Neural crest cell (in vitro differentiated cells): ENCODE measurements at regions not wholly inside any gene's neighbourhood (a gene's known extent, or its start where the extent isn't known, plus 50 kb on each side); places are given as distances from the start of the nearest gene placed in this dataset.

Source experiments
- DNase-seq: peaks from one replicate; pipeline ENCODE4 v3.0.0; 2021; ENCODE audit warnings: low read depth, mixed read lengths, low spot score
- H3K27ac Mint-ChIP-seq: one replicate; pipeline ENCODE4 v1.8.0; 2021; ENCODE audit warnings: mild to moderate bottlenecking, mixed read lengths; ENCODE audit not compliant: unreplicated experiment
- H3K27me3 Mint-ChIP-seq: 2 replicates; pipeline ENCODE4 v1.8.0; 2021; ENCODE audit warnings: low read depth, mild to moderate bottlenecking, mixed read lengths
- H3K36me3 Mint-ChIP-seq: 2 replicates; pipeline ENCODE4 v1.8.0; 2021; ENCODE audit warnings: low read depth, mild to moderate bottlenecking, mixed read lengths
- H3K4me1 Mint-ChIP-seq: 2 replicates; pipeline ENCODE4 v1.8.0; 2021; ENCODE audit warnings: mixed read lengths
- H3K4me3 Mint-ChIP-seq: one replicate; pipeline ENCODE4 v1.8.0; 2021; ENCODE audit warnings: mild to moderate bottlenecking, mixed read lengths
- H3K9me3 Mint-ChIP-seq: 2 replicates; pipeline ENCODE4 v1.8.0; 2021; ENCODE audit warnings: mixed read lengths
- CTCF ChIP-seq: fragments of 200-600 bp; sonication (generic); conservative IDR thresholded peaks from 2 replicates; pipeline ENCODE4 v1.5.0; 2021; ENCODE audit warnings: antibody characterized with exemption, mild to moderate bottlenecking

- Mint-ChIP-seq H3K9me3 (no peaks in the 10 kb centered on the region), H3K27me3 (no peaks in the 10 kb centered on the region), H3K4me1 (peaks cover 16% of the 10 kb centered on the region), H3K36me3 (no peaks in the 10 kb centered on the region), H3K4me3 (no peak overlapping the region), H3K27ac (no peak overlapping the region)
- no peak for DNase-seq
- TF ChIP-seq CTCF, result no peak
Observed at GRCh38 chr1:244209955-244210354, 158.9 kb downstream of the ZBTB18 start.

GRCh38 chr1:244210884-244211558 is 159.9 kb downstream of the ZBTB18 start:
- no peak for DNase-seq
- H3K27me3 Mint-ChIP-seq, result no peaks in the 10 kb centered on the region
- peaks cover 16% of the 10 kb centered on the region for H3K4me1 Mint-ChIP-seq
- no peak overlapping the region for H3K27ac Mint-ChIP-seq
- H3K9me3 Mint-ChIP-seq, result no peaks in the 10 kb centered on the region
- no peak overlapping the region for H3K4me3 Mint-ChIP-seq
- peak; percentile 43 for TF ChIP-seq CTCF
- H3K36me3 Mint-ChIP-seq, result no peaks in the 10 kb centered on the region

- no peak for DNase-seq
- H3K4me1 Mint-ChIP-seq, result peaks cover 16% of the 10 kb centered on the region
- H3K27ac Mint-ChIP-seq, result no peak overlapping the region
- no peaks in the 10 kb centered on the region for H3K27me3 Mint-ChIP-seq
- H3K9me3 Mint-ChIP-seq, result no peaks in the 10 kb centered on the region
- TF ChIP-seq CTCF, result no peak
- H3K4me3 Mint-ChIP-seq, result no peak overlapping the region
- no peaks in the 10 kb centered on the region for H3K36me3 Mint-ChIP-seq
Observed at GRCh38 chr1:244211559-244211944, 160.5 kb downstream of the ZBTB18 start.

GRCh38 chr1:244212219-244212618 is 161.1 kb downstream of the ZBTB18 start:
- H3K4me3 Mint-ChIP-seq, result no peak overlapping the region
- no peak overlapping the region for H3K27ac Mint-ChIP-seq
- no peaks in the 10 kb centered on the region for H3K9me3 Mint-ChIP-seq
- no peaks in the 10 kb centered on the region for H3K27me3 Mint-ChIP-seq
- peaks cover 16% of the 10 kb centered on the region for H3K4me1 Mint-ChIP-seq
- TF ChIP-seq CTCF, result no peak
- DNase-seq, result no peak
- H3K36me3 Mint-ChIP-seq, result no peaks in the 10 kb centered on the region

GRCh38 chr1:244212797-244213475 is 161.9 kb downstream of the ZBTB18 start:
- Mint-ChIP-seq H3K9me3 (no peaks in the 10 kb centered on the region), H3K27me3 (no peaks in the 10 kb centered on the region), H3K36me3 (no peaks in the 10 kb centered on the region), H3K4me3 (no peak overlapping the region), H3K27ac (no peak overlapping the region), H3K4me1 (peaks cover 22% of the 10 kb centered on the region)
- TF ChIP-seq CTCF, result no peak
- no peak for DNase-seq
